Cardiac fibroblast (primary cell): ENCODE measurements at regions not wholly inside any gene's neighbourhood (a gene's known extent, or its start where the extent isn't known, plus 50 kb on each side); places are given as distances from the start of the nearest gene placed in this dataset.

Experiments
- DNase-seq, 2 donors: peaks; one replicate each; pipeline versions ENCODE4 v3.0.0 to v3.0.0-alpha.2; 2010; ENCODE audit warnings: low read depth in 2 of 2
- H3K4me3 ChIP-seq, 2 donors: replicated peaks in 1 of 2; 1 replicate in 1 of 2; 2 replicates in 1 of 2; pipeline ENCODE4 v1.5.1; 2011; ENCODE audit warnings: low read depth in 2 of 2, low read length in 2 of 2, mild to moderate bottlenecking in 2 of 2, moderate library complexity in 1 of 2
- TF ChIP-seq, protein P1 (sequence below): IDR thresholded peaks from one replicate; pipeline ENCODE4 v1.5.1; 2011; ENCODE audit warnings: low read depth, mild to moderate bottlenecking, low read length, inconsistent platforms

DNA sequence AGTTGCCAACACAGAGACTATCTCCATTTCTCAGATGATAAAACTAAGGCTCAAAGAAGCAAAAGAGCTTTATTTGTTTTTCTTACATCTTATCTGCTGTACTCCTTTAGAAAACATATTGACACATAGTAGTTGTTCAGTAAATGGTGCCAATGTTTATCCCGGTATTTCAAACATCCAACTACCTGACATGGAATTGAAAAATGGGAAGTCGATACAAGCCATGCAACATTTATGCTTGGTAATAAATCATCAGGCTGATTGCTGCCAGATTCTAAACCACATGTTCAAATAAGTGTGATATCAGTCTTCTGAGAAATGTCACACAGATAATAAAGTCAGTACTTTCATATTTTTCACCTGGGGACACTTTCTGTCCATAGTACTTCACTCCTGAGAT is 65.8 kb upstream of the C10orf120 start:
- no peak overlapping the region for H3K4me3 ChIP-seq
- TF ChIP-seq, protein P1, sequence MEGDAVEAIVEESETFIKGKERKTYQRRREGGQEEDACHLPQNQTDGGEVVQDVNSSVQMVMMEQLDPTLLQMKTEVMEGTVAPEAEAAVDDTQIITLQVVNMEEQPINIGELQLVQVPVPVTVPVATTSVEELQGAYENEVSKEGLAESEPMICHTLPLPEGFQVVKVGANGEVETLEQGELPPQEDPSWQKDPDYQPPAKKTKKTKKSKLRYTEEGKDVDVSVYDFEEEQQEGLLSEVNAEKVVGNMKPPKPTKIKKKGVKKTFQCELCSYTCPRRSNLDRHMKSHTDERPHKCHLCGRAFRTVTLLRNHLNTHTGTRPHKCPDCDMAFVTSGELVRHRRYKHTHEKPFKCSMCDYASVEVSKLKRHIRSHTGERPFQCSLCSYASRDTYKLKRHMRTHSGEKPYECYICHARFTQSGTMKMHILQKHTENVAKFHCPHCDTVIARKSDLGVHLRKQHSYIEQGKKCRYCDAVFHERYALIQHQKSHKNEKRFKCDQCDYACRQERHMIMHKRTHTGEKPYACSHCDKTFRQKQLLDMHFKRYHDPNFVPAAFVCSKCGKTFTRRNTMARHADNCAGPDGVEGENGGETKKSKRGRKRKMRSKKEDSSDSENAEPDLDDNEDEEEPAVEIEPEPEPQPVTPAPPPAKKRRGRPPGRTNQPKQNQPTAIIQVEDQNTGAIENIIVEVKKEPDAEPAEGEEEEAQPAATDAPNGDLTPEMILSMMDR = no peak
- DNase-seq = no peak

DNA sequence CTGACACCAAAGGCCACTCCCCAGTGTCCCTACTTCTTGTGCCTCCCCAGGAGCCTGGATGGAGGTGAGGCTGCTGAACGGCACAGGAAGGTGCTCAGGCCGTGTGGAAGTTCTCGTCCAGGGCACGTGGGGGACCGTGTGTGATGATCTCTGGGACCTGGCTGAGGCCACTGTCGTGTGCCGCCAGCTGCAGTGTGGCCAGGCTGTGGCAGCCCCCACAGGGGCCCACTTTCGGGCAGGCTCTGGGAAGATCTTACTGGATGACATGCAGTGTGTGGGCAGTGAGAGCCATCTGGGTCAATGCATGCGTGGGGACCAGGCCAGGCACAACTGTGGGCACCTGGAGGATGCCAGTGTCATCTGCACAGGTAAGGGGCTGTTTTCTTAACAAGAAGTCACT is 57.0 kb upstream of the C10orf120 start:
- TF ChIP-seq, protein P1 = no peak
- DNase-seq = no peak

DNA sequence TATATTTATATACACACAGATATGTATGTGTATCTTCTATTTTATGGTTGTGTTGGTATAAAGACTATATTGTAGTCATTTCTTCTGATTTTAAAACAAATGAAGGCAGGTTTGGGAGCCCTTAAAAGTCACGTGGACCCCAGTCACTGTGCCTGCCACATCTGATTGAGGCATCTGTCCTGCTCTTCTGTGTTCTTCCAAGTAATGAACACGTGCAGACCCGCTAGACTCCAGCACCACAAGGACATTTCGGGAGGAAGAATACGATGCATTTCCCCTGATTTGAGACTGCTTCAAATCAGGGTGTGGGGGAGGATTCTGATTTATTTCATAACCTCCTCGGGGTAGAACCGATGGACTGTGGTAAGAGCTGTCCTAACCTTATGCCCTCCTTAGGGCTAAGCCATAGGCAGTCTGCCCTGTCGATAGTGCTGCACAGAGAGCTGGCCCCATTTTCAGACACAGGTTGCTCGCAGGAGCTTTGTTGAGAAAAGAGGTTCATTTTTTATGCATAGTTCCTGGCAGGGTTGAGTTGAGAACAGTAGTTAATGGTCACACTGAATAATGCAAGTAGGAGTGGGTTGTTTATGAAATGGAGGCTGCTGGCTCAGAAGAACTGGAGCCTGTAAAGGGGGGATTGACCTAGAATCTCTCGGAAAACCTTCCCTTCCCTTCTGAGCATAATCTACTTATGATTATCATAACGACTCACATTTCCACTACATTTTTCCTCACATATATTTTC is 55.0 kb upstream of the C10orf120 start:
- no peak for DNase-seq
- H3K4me3 ChIP-seq = no peak overlapping the region
- TF ChIP-seq, protein P1 = no peak

More for the DNA sequence above, 57.0 kb upstream of the C10orf120 start:
- no peak overlapping the region for H3K4me3 ChIP-seq

DNA sequence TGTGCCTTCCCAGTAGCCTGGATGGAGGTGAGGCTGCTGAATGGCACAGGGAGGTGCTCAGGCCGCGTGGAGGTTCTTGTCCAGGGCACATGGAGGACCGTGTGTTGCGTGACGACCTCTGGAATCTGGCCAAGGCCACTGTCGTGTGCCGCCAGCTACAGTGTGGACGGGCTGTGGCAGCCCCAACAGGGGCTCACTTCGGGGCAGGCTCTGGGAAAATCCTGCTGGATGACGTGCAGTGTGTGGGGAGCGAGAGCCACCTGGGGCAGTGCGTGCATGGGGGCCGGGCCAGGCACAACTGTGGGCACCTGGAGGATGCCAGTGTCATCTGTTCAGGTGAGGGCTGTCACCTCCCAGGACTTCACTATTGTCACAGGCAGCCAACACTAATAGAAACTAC is 50.2 kb upstream of the C10orf120 start:
- no peak for DNase-seq
- TF ChIP-seq, protein P1 = no peak
- H3K4me3 ChIP-seq = no peak overlapping the region
